Lower leg skin (tissue), 4 donors: ENCODE measurements at regions not wholly inside any gene's neighbourhood (a gene's known extent, or its start where the extent isn't known, plus 50 kb on each side); places are given as distances from the start of the nearest gene placed in this dataset.
"Not testable (repeated sequence)": the region's sequence is repeated elsewhere in the genome, so short reads cannot be mapped to it uniquely, and the experiment has no call there.

ENCODE experiments used
- DNase-seq, 2 donors: peaks; one replicate each; pipeline ENCODE4 v3.0.0-alpha.2; 2019; ENCODE audit warnings: low spot score in 2 of 2
- H3K4me3 ChIP-seq: fragments of 200-600 bp; sonication (generic); 2 replicates; pipeline ENCODE4 v1.5.1; 2017; ENCODE audit warnings: mild to moderate bottlenecking, low read depth; ENCODE audit not compliant: poor library complexity, severe bottlenecking
- POLR2A ChIP-seq, 2 donors: fragments of 450-650 bp; IDR thresholded peaks; one replicate each; pipeline ENCODE4 v1.6.1; 2016 to 2017; ENCODE audit warnings: antibody characterized with exemption in 2 of 2, mild to moderate bottlenecking in 1 of 2, moderate library complexity in 1 of 2
- WGBS, 2 donors: methylation state at CpG; one replicate each; pipeline ENCODE4 v1.1.5; 2018; 5-methylcytosine and 5-hydroxymethylcytosine counted together
- intact Hi-C: fragments of 100-400 bp; cut with DNase I; formaldehyde crosslinking; loops from one replicate; pipeline ENCODE4 v1.15.0; 2023; ENCODE audit warnings: low total_unique reads
- TF ChIP-seq, protein P1 (sequence below), 3 donors: fragments of 450-650 bp; IDR thresholded peaks; one replicate each; pipeline ENCODE4 v1.5.1; 2016; ENCODE audit warnings: antibody characterized with exemption in 3 of 3, mild to moderate bottlenecking in 3 of 3, moderate library complexity in 2 of 3

DNA sequence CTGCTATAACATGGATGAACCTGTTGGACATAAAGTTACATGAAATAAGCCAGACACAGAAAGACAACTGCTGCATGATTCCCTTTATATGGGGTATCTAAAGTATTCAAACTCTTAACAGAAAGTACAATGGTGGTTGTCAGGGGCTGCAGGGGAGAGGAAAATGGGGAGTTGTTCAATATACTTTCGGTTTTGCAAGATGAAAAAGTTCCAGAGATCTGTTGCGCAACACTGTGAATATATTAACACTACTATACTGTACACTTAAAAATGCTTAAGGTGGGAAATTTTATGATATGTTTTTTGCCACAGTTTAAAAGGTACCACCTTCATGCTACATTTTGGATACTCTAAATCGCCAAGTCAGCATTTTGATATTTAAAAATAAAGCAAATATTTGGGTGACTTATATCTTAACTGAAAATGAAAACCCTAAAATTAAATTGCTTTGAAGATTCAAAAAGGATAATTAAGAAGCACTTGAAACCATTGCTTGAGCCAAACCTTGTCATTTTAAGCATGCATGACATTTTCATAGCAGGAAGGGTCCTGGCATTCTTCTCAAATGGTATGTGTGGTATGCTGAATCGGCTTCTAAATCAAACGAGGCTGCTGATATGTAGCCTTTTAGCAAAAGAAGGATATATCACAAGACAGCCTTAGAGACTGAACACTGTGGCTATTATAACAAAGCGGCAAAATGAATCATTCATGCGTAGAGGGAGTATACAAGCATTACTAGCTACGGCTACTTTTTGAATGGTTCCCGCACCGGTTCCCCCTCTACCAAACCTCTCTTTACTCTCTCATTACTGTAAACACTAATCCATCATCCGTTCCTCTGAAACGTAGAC, 607.1 kb upstream of the DIPK2B start:
- no peak overlapping the region for H3K4me3 ChIP-seq
- TF ChIP-seq, protein P1, sequence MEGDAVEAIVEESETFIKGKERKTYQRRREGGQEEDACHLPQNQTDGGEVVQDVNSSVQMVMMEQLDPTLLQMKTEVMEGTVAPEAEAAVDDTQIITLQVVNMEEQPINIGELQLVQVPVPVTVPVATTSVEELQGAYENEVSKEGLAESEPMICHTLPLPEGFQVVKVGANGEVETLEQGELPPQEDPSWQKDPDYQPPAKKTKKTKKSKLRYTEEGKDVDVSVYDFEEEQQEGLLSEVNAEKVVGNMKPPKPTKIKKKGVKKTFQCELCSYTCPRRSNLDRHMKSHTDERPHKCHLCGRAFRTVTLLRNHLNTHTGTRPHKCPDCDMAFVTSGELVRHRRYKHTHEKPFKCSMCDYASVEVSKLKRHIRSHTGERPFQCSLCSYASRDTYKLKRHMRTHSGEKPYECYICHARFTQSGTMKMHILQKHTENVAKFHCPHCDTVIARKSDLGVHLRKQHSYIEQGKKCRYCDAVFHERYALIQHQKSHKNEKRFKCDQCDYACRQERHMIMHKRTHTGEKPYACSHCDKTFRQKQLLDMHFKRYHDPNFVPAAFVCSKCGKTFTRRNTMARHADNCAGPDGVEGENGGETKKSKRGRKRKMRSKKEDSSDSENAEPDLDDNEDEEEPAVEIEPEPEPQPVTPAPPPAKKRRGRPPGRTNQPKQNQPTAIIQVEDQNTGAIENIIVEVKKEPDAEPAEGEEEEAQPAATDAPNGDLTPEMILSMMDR (IDR thresholded peaks at IDR 0.05), result no peak
- no peak for TF ChIP-seq POLR2A (IDR thresholded peaks at IDR 0.05)
- intact Hi-C loops, result no loop called here
- no peak for DNase-seq
- WGBS, 2 donors, result 38 to 50% methylated on average over 12 of the region's 12 CpGs

DNA sequence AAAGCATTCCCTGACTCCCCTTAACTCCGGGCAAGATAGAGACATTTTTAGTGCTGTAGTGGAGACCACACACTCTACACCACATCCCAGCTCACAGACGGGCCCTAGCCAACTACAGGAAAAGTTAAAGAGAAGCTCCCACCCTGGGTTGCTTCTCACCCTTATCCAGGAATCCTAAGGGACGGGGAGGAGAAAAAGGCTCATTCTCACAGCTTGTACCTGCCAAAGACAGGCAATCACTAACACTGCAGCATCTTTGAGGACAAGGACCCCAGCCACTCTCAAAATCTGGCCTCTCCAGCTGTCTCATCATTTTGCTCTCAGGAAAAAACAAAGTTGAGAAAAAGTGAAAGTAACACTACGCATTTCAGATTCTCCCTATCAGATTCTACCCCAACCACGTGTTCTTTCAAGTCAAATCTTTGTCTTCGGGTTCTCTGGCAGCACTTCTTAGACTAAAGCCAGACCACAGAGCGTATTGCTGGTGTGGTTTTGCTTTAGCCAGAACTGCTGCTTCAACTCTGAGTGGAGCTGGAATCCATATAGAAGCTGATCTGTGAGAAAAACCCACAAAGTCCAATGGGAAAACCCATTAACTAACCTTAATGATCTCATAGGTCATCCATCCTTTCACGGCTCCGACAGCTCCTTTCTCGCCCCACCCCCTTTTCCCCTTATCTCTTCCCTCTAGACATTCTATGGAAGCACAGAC, 605.9 kb upstream of the DIPK2B start:
- intact Hi-C loops, result no loop called here
- no peak for TF ChIP-seq POLR2A (IDR thresholded peaks at IDR 0.05)
- TF ChIP-seq, protein P1 (IDR thresholded peaks at IDR 0.05), result no peak
- 11 to 43% methylated on average over 10 of the region's 10 CpGs for WGBS, 2 donors
- no peak for DNase-seq
- H3K4me3 ChIP-seq, result no peak overlapping the region

DNA sequence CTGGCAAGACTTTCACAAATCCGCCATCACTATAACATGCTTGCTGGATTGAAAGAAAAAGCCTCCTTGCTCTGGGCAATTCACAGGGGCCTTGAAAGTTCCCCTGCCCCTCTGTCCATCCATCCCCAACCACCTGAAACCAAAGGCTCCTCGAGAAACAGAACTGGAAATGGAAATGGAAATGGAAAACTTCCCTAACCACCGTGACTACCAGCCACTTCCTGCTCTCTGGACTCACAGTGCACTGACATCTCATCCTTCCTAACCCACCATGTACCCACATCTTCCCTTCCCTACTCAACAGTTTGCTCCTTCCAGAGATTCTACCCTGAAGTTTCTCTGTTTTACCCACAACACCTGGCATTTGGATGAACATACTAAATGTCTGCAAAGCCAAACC, 603.6 kb upstream of the DIPK2B start:
- no peak overlapping the region for H3K4me3 ChIP-seq
- intact Hi-C loops, result no loop called here
- DNase-seq, result no peak
- WGBS, 2 donors, result 71 to 96% methylated on average over 3 of the region's 3 CpGs
- no peak for TF ChIP-seq POLR2A (IDR thresholded peaks at IDR 0.05)
- TF ChIP-seq, protein P1 (IDR thresholded peaks at IDR 0.05), result no peak

DNA sequence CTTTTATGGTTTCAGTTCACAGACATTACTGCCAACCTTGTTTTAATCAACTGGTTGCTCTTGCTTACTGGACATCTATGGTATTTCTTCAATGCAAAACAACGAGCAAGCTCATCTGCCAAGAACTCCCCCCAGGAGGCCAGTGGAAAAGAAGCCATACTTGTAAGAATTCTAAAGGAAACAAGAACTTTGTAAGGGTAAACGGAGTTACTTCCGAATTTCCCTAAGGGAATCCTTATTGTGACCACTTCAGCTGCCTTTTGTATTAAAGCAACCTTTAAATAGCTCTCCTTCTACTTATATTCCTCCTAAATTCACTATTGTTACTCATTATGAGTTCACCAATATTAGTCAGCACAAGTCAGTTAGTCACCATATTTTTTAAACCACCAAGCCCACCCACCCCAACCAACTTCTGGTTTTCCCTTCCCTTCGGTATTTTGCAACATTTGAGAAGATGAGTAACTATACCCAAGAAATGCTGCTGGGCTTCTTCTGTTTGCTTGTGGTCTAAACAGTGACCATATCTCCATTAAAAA, 602.8 kb upstream of the DIPK2B start:
- no peak for DNase-seq
- WGBS, 2 donors, result 29 to 44% methylated on average over 4 of the region's 4 CpGs
- intact Hi-C loops, result no loop called here
- no peak overlapping the region for H3K4me3 ChIP-seq
- no peak for TF ChIP-seq POLR2A (IDR thresholded peaks at IDR 0.05)
- TF ChIP-seq, protein P1 (IDR thresholded peaks at IDR 0.05), result no peak

DNA sequence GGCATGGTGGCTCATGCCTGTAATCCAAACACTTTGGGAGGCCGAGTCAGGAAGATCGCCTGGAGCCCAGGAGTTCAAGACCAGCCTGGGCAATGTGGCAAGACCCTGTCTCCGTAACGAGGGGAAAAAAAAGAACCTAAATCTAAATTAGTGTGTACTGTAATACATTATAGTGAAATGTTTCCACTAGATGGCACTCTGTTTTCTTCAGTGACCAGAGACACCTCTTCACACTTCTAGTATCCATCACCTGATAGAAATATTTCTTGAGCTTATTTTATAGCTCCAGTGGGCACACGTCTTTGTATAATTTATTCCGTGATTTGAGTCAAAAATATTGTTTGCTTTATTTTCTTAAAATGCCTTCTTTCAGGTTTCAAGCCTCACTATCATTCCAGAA, 600.9 kb upstream of the DIPK2B start:
- TF ChIP-seq POLR2A (IDR thresholded peaks at IDR 0.05), result no peak
- TF ChIP-seq, protein P1 (IDR thresholded peaks at IDR 0.05), result no peak
- WGBS, 2 donors, result 24 to 35% methylated on average over 6 of the region's 6 CpGs
- intact Hi-C loops, result no loop called here
- H3K4me3 ChIP-seq, result no peak overlapping the region
- DNase-seq, result no peak

DNA sequence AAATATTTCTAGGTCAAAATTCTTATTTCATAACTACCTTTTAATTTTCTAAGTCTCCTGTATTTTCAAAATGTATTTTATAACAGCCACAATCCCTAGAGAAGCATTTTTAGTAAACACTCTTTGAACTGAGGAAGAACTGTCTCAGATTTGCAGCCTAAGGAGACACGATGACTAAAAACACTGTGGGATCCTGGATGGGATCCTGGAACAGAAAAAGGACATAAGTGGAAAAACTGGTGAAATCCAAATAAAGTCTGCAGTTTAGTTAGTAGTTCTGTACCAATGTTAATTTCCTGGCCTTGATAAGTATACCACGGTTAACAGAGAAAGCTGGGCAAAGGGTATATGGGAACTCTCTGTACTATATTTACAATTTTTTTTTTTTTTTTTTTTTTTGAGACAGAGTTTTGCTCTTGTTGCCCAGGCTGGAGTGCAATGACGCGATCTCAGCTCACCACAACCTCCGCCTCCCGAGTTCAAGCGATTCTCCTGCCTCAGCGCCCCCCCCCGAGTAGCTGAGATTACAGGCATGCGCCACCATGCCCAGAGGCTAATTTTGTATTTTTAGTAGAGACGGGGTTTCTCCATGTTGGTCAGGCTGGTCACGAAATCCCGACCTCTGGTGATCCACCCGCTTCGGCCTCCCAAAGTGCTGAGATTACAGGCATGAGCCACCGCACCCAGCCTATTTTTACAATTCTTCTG, 600.2 kb upstream of the DIPK2B start:
- intact Hi-C loops, result not testable (repeated sequence)

More for the DNA sequence above, 600.2 kb upstream of the DIPK2B start:
- H3K4me3 ChIP-seq, DNase-seq: not testable (repeated sequence)
- WGBS, 2 donors, result 36 to 42% methylated on average over 15 to 16 of the region's 16 CpGs
